Muscle of back (tissue), 3 donors: ENCODE measurements at regions not wholly inside any gene's neighbourhood (a gene's known extent, or its start where the extent isn't known, plus 50 kb on each side); places are given as distances from the start of the nearest gene placed in this dataset.

Experiments used
- DNase-seq, 3 donors: peaks; one replicate each; pipeline versions ENCODE4 v3.0.0 to v3.0.0-alpha.2; 2013

GRCh38 chr1:69233463-69233862 is 334.3 kb upstream of the LRRC7 start:
- no peak for DNase-seq

- no peak for DNase-seq
Observed at GRCh38 chr1:69244211-69244610, 323.5 kb upstream of the LRRC7 start.

GRCh38 chr1:69246109-69246508 is 321.6 kb upstream of the LRRC7 start:
- no peak for DNase-seq

- DNase-seq = peak; percentile 21 to 51 (median 34)
Observed at GRCh38 chr1:69246710-69247109, 321.0 kb upstream of the LRRC7 start.

GRCh38 chr1:69252696-69253095 is 315.0 kb upstream of the LRRC7 start:
- no peak for DNase-seq

- no peak for DNase-seq
Observed at GRCh38 chr1:69256036-69256435, 311.7 kb upstream of the LRRC7 start.

- peak in 1 of 3 donors; percentile 7 for DNase-seq
Observed at GRCh38 chr1:69258842-69259241, 308.9 kb upstream of the LRRC7 start.

GRCh38 chr1:69263921-69264391 is 303.8 kb upstream of the LRRC7 start:
- peak; percentile 49 to 77 (median 69) for DNase-seq

GRCh38 chr1:69269491-69269890 is 298.2 kb upstream of the LRRC7 start:
- DNase-seq = no peak

- no peak for DNase-seq
Observed at GRCh38 chr1:69271587-69272125, 296.1 kb upstream of the LRRC7 start.

- DNase-seq = no peak
Observed at GRCh38 chr1:69272684-69273083, 295.0 kb upstream of the LRRC7 start.

GRCh38 chr1:69278923-69279322 is 288.8 kb upstream of the LRRC7 start:
- no peak for DNase-seq

- no peak for DNase-seq
Observed at GRCh38 chr1:69283516-69283915, 284.2 kb upstream of the LRRC7 start.

GRCh38 chr1:69284508-69284907 is 283.2 kb upstream of the LRRC7 start:
- no peak for DNase-seq

- no peak for DNase-seq
Observed at GRCh38 chr1:69288416-69288815, 279.3 kb upstream of the LRRC7 start.

GRCh38 chr1:69290291-69290690 is 277.4 kb upstream of the LRRC7 start:
- DNase-seq = peak in 1 of 3 donors; percentile 2

- DNase-seq = no peak
Observed at GRCh38 chr1:69291541-69291940, 276.2 kb upstream of the LRRC7 start.

- DNase-seq = no peak
Observed at GRCh38 chr1:69292833-69293232, 274.9 kb upstream of the LRRC7 start.

- DNase-seq = peak in 1 of 3 donors; percentile 25
Observed at GRCh38 chr1:69294171-69294570, 273.6 kb upstream of the LRRC7 start.

- DNase-seq = peak in 1 of 3 donors; percentile 24
Observed at GRCh38 chr1:69295265-69295664, 272.5 kb upstream of the LRRC7 start.

- DNase-seq = no peak
Observed at GRCh38 chr1:69305621-69306020, 262.1 kb upstream of the LRRC7 start.

- DNase-seq = no peak
Observed at GRCh38 chr1:69312055-69312732, 255.5 kb upstream of the LRRC7 start.

- DNase-seq = no peak
Observed at GRCh38 chr1:69313118-69313517, 254.6 kb upstream of the LRRC7 start.

- DNase-seq = no peak
Observed at GRCh38 chr1:69315416-69315815, 252.3 kb upstream of the LRRC7 start.
